IPS-18c (cell line): ENCODE measurements at regions not wholly inside any gene's neighbourhood (a gene's known extent, or its start where the extent isn't known, plus 50 kb on each side); places are given as distances from the start of the nearest gene placed in this dataset.

Experiments used
- H3K4me3 ChIP-seq: 2 replicates; pipeline ENCODE4 v1.7.0; 2013; ENCODE audit warnings: low read depth, mild to moderate bottlenecking, low read length, moderate library complexity; ENCODE audit not compliant: insufficient read depth
- H3K9me3 ChIP-seq: one replicate; pipeline ENCODE4 v1.6.1; 2013; ENCODE audit warnings: mild to moderate bottlenecking, low read length, moderate library complexity; ENCODE audit not compliant: control insufficient read depth, insufficient read depth

DNA sequence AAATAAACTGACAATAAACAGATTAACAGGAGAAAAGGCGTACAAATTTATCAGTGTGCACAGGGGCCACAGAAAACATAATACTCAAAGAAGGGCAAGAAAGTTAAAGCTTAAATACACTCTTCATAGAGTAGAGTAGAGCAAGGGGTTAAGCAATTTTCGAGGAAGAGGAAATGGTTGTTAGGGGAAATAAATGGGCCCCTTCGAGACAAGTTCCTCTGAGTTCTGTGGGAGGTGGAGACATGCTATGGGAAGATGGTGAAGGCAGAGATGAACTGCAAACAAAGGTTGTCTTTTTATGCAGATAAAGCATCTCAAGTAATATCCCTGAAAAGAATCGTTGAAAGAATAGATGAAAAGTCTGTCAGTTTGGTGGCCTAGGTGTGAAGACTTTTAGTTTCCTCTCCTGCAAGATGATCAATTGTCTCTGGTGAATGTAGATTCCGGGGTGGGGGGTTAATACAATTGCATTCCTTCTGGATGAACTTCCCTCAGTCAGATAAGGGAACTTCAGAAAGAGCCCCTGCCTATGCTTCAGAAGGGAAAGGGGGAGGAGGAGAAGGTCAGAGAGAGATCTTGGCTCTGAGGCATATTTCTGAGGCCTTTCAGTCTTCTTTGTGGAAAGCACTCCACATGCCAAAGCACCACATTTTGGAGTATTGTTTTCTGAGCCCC lies 127.0 kb downstream of the METTL4 start:
- Histone ChIP-seq H3K4me3 (no peak overlapping the region), H3K9me3 (no peaks in the 10 kb centered on the region)

DNA sequence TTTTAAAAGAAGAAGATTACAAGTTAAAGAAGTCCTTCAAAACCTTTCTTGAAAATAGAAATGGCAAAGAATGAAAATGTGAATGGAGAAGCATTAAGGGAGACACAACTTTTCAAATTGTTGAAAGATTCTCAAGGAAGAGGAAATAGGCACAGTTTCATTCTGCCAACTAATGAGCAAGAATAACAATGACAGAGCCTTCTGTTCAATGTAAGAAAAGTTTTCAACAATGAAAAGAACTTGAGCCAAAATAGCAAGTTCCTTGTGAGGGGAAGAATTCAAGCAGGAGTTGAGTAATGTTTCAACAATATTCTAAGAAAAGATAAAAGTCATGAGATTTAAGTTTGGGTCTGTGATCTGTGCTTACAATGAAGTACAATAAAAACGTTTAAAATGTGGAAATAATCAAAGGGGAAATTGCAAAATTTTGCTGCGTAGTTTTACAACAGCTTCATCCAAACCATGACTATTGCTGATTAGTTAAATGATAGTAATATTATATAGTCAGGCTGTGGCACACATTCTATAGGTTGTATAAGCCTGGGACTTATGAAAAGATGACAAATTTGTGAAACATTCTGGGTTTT lies 122.6 kb downstream of the METTL4 start:
- Histone ChIP-seq H3K9me3 (no peaks in the 10 kb centered on the region), H3K4me3 (no peak overlapping the region)

DNA sequence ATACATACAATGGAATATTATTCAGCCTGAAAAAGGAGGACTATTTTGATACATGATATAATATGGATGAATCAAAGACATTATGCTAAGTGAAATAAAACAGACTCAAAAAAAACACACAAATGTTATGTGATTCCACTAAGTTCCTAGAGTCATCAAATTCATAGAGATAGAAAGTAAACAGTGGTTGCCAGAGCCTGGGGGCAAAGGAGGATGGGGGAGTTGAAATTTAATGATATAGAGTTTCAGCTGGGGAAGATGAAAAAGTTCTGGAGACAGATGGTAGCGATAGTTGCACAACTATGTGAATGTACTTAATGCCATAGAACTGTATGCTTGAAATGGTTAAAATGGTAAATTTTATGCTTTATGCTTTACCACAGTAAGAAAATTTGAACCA lies 119.7 kb downstream of the METTL4 start:
- H3K9me3 ChIP-seq = peaks cover 3% of the 10 kb centered on the region
- H3K4me3 ChIP-seq = no peak overlapping the region

DNA sequence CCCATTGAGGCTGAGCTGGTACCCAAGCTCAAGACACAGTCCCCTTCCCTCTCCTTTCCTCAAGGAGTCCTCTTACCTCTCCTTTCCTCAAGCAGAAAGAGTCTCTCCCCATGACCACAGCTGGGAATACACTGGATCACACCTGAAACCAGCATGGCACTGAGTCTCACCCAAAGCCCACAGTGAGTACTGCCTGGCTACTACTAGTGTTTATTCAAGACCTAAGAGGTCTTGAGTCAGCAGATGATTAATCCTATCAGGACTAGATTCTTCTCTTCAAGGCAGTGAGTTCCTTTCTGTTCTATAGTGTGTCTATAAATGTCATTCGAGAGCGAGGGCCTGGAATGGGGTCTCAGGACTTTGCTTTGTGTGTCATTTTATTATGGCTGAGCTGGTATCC lies 111.4 kb downstream of the METTL4 start:
- Histone ChIP-seq H3K9me3 (peaks cover 3% of the 10 kb centered on the region), H3K4me3 (no peak overlapping the region)

DNA sequence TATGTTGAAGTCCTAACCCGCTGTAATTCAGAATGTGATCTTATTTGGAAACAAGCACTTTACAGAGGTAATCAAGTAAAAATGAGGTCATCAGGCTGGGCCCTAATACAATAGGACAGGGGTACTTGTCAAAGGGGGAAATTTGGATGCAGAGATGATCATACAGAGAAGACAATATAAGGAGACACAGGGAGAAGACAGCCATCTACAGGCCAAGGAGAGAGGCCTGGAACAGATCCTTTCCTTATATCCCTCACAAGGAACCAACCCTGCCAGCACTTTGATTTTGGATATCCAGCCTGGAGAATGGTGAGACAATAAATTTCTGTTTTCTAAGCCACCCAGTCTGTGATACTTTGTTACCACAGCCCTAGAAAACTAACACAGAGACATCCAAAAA lies 104.3 kb downstream of the METTL4 start:
- Histone ChIP-seq H3K9me3 (no peaks in the 10 kb centered on the region), H3K4me3 (no peak overlapping the region)

DNA sequence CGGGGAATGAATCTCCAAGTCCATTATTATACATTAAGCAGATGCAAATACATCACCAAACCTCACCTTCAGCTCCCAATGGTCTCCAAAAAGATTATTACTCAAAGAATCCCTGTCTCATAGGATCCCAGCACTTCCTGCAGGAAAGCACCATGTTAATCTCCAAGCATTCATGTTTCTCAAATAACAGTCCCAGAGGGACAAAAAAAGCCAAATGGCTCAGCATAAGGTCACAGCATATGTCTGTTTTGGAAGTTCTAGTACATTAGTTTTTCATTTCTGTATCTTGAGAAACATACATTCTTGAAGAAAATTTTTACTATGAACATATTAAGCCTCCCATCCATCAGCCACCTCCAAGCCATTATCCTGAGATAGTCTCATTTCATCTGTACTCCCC lies 103.3 kb downstream of the METTL4 start:
- Histone ChIP-seq H3K4me3 (no peak overlapping the region), H3K9me3 (no peaks in the 10 kb centered on the region)

DNA sequence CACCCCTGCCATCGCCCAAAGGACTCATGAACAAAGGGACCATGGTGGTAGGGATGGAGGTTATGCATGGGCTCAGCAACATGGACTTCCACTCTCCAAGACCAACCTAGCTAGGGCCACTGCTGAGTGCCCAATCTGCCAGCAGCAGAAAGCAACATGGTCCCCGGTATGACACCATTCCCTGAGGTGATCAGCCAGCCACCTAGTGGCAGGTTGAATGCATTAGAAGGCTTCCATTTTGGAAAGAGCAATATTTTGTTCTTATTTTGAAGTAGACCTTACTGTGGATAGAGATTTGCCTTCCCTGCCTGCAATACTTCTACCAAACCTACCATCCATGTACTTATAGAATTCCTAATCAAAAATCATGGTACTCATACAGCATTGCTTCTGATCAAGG lies 99.8 kb downstream of the METTL4 start:
- no peak overlapping the region for H3K4me3 ChIP-seq
- no peaks in the 10 kb centered on the region for H3K9me3 ChIP-seq

DNA sequence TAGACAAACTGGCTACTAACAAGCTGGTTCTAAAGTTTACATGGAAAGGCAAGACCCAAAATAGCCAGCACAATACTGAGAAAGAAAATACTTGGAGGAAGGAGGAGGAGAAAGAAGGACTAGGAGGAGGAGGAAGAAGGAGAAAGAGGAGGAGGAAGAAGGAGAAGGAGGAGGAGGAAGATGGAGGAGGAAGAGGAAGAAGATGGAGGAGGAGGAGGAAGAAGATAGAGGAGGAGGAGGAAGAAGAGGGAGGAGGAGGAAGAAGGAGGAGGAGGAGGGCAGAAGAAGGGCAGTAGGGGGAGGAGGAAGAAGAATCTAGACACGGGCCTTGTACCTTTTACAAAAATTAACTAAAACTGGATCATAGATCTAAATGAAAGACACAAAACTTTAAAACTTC lies 92.6 kb downstream of the METTL4 start:
- no peak overlapping the region for H3K4me3 ChIP-seq
- no peaks in the 10 kb centered on the region for H3K9me3 ChIP-seq

DNA sequence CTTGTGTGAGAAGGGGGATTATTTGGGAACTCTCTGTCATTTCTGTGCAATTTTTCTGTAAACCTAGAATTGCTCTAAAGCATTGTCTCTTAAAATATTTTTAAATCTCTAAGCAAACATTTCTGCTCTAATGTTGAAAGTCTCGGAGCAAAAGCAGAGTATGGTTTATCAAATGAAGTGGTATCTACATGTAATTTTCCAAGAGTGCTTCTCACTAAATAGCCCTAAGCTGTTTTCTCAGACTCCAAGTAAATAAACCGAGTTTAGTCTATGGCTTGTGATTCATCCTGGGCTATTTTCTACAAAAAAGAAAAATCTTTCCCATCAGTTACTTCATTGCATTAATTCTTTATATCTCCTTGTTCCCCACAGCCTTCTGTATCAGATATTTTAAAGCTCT lies 90.8 kb downstream of the METTL4 start:
- no peak overlapping the region for H3K4me3 ChIP-seq

DNA sequence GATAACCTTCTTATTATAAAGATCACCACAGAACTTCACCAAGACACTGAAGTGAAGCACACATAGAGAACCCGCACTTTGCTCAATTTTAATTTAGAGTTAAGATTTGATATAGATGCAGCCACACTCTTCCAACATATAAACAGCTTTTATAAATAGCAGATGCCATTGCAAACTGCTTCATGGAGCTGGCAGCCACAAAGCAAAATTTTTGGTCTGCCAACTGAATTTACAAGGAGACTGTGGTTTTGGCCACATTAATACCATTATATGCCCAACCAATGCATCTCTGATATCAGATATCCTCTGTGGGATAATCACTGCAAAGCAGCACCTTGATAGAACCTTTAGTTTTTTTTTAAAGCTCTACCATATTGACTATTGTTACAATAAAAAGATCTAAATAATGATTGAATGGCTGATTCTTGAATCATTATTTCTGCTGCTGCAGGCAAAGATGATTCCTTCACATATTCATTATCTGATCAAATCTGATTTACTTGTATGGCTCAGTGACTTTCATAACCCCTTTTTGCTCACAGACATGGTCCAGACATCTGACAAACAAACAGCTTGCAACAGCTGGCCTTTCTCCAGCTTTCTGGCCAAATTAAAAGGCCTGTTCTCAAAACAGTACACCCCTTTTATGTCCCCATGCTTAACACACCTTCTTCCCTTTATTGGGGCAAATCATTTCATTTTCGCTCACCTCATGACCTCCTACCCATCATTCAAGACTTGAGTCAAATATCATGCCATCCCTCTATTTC lies 88.4 kb downstream of the METTL4 start:
- H3K4me3 ChIP-seq = no peak overlapping the region
- no peaks in the 10 kb centered on the region for H3K9me3 ChIP-seq

More for the DNA sequence above, 90.8 kb downstream of the METTL4 start:
- no peaks in the 10 kb centered on the region for H3K9me3 ChIP-seq

DNA sequence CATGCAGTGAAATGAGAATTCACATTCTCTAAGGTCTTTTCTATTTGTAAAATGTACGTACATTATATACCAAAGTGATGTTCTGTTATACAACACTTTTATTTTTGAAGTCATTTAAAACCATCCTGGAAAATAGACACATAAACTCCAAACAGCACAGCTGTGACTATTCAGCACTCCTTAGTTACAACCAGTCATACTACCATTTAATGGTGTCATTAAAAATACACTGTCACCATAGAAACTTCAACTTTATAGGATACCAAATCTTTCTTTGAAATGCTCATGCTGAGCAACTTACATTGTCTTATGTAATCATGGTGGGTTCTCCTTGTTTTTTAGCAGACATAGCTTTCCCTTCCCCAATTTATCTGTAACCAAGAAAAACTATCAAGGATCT lies 85.3 kb downstream of the METTL4 start:
- Histone ChIP-seq H3K9me3 (no peaks in the 10 kb centered on the region), H3K4me3 (no peak overlapping the region)

DNA sequence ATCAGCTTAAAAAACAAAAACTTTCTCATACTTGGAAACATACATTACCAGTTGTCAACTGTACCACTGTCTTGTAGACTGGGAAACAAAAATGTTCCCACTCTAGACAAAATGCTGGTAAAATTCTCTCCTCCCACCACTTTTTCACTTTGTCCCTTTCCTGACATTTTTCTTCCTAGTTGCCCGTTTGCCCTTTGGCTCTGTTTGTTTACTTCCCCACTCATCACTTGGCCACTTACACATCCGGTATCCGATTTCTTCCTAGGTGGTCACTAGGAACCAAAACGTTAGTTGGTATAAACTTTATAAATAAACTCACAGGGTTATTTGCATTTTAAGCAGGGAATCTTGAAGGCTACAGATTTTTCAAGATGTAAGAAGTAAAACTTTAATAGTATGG lies 84.9 kb downstream of the METTL4 start:
- Histone ChIP-seq H3K9me3 (no peaks in the 10 kb centered on the region), H3K4me3 (no peak overlapping the region)
